ENCODE measurements at regions not wholly inside any gene's neighbourhood (a gene's known extent, or its start where the extent isn't known, plus 50 kb on each side); places are given as distances from the start of the nearest gene placed in this dataset.

DNA sequence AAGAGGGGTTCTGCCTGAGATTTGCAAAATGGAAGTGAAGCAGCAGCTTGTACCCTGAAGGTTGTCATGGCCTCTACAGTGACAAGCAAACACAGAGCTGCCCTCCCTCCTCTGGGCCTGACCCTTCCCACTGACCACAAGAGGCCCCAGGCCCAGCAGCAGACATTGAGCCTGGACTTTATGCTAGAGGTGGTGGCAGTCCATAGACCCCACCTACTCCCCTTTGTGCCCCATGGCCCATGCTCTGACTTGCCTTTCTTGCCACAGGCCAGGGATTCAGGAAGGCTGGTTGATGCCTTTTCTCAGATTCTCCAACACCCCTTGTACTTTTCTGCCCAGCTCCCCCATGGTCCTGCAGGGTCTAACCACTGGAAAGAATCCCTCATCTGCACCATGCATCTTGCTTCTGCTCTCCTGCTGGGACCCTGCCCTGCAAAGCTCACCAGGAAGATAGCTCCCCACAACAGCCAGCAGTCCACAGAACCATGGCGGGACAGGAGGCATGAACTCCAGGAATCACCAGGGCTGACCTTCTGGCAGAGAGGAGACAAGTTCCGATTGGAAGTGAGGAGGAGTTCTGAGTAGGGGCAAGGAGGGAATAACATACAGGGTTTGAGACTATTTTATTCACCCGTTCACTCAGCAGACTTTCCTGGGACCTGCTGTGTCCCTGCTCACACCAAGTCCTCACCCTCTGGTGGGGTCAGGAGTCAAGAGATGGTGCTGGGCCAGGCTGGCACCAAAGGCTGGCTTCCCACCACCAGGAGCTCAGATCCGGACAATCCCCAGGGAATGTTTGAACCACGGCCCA is 263.8 kb downstream of the SYK start:
- Histone ChIP-seq H3K36me3 (ENCODE audit: insufficient read depth, low read length) (no peaks in the 10 kb centered on the region), H3K9ac (ENCODE audit: insufficient read length) (no peak overlapping the region), H3K27ac (no peak overlapping the region), H3K9me3 (ENCODE audit: low read depth, low read length) (no peaks in the 10 kb centered on the region), H3K4me3 (no peak overlapping the region)
- TF ChIP-seq EZH2 (IDR thresholded peaks at IDR 0.05) (no peak), FOXP2 (optimal IDR thresholded peaks at IDR 0.05; ENCODE audit: control extremely low read depth, extremely low read length, insufficient read depth) (no peak)
- no peak for DNase-seq (ENCODE audit: low read depth, low spot score)

DNA sequence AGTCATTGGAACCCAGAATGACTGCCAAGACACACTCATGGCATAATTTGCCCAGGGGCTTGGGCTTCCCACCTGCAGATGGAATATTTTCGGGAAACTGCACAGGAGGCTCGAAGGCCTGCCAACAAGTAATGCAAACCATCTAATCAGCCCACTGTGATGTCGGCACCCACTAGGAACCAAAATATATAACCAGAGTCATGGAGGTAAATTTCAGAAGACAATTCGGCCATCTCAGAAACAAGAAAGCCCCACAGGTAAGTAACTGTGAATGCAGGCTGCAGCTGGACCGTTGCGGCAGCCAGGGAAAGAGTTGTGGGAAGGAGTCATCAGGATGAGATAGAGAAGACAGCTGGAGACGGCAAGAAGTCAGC is 264.4 kb downstream of the SYK start:
- no peaks in the 10 kb centered on the region for H3K9me3 ChIP-seq (ENCODE audit: low read depth, low read length)
- TF ChIP-seq FOXP2 (optimal IDR thresholded peaks at IDR 0.05; ENCODE audit: control extremely low read depth, extremely low read length, insufficient read depth) (no peak), EZH2 (IDR thresholded peaks at IDR 0.05) (no peak), POLR2AphosphoS5 (IDR thresholded peaks at IDR 0.05; ENCODE audit: borderline replicate concordance, low read depth, low read length) (no peak)
- H3K9ac ChIP-seq (ENCODE audit: insufficient read length): no peak overlapping the region
- H3K36me3 ChIP-seq (ENCODE audit: insufficient read depth, low read length): no peaks in the 10 kb centered on the region
- no peak overlapping the region for H3K4me3 ChIP-seq
- no peak for DNase-seq (ENCODE audit: low read depth, low spot score)
- no peak overlapping the region for H3K27ac ChIP-seq

DNA sequence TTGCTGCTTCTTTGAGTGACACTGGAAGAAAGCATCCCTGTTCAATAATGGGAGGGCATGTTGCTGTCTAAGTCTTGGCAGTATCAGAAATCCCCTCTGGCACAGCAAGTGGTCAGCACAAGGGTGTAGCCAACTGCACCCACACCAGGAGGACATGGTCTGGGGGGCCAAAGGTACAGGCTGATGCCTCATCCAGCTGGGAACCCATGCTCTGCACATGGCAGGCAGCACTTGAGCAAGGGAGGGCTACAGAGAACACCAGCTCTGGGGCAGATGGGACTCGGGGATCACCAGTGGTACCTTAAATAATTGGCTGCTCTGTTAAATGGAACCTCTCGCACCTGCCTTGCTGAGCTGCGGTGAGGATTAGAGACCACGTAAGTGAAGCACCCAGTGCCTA is 265.2 kb downstream of the SYK start:
- Histone ChIP-seq H3K36me3 (ENCODE audit: insufficient read depth, low read length) (no peaks in the 10 kb centered on the region), H3K9me3 (ENCODE audit: low read depth, low read length) (no peaks in the 10 kb centered on the region)

DNA sequence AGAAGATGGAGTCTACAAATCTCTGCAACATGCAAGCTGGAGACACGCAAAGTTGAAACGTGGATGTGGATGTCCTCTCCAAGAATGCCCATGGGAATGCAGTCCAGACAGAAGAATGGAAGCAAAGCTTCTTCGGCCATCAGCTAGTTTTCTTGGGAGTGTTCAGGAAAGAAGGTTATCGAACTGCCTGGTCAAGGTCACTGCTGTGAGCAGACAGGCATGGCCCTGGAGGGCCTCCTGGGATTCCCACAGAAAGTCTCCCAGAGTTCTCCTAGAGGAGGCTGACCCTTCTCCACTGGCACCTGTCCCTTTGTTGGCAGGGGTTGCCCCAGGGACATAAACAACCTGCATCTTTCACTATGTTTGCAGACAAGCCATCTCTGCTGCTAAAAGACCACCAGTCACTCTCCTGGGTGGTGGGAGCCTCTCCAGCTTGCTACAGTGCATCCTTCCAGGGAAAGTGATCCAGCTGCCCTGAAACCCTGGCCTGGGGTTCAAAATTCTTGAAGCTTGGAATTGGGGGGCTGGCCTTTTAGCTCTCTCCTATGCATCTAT is 265.8 kb downstream of the SYK start:
- no peak for DNase-seq (ENCODE audit: low read depth, low spot score)
- Histone ChIP-seq H3K27ac (no peak overlapping the region), H3K36me3 (ENCODE audit: insufficient read depth, low read length) (no peaks in the 10 kb centered on the region), H3K9me3 (ENCODE audit: low read depth, low read length) (no peaks in the 10 kb centered on the region), H3K9ac (ENCODE audit: insufficient read length) (no peak overlapping the region), H3K4me3 (no peak overlapping the region)
- TF ChIP-seq EZH2 (IDR thresholded peaks at IDR 0.05) (no peak), FOXP2 (optimal IDR thresholded peaks at IDR 0.05; ENCODE audit: control extremely low read depth, extremely low read length, insufficient read depth) (no peak)

More for the DNA sequence above, 265.2 kb downstream of the SYK start:
- Histone ChIP-seq H3K27ac (no peak overlapping the region), H3K4me3 (no peak overlapping the region), H3K9ac (ENCODE audit: insufficient read length) (no peak overlapping the region)
- no peak for DNase-seq (ENCODE audit: low read depth, low spot score)
- no peak for TF ChIP-seq POLR2AphosphoS5 (IDR thresholded peaks at IDR 0.05; ENCODE audit: borderline replicate concordance, low read depth, low read length)
- TF ChIP-seq EZH2 (IDR thresholded peaks at IDR 0.05): no peak
- TF ChIP-seq FOXP2 (optimal IDR thresholded peaks at IDR 0.05; ENCODE audit: control extremely low read depth, extremely low read length, insufficient read depth): no peak

DNA sequence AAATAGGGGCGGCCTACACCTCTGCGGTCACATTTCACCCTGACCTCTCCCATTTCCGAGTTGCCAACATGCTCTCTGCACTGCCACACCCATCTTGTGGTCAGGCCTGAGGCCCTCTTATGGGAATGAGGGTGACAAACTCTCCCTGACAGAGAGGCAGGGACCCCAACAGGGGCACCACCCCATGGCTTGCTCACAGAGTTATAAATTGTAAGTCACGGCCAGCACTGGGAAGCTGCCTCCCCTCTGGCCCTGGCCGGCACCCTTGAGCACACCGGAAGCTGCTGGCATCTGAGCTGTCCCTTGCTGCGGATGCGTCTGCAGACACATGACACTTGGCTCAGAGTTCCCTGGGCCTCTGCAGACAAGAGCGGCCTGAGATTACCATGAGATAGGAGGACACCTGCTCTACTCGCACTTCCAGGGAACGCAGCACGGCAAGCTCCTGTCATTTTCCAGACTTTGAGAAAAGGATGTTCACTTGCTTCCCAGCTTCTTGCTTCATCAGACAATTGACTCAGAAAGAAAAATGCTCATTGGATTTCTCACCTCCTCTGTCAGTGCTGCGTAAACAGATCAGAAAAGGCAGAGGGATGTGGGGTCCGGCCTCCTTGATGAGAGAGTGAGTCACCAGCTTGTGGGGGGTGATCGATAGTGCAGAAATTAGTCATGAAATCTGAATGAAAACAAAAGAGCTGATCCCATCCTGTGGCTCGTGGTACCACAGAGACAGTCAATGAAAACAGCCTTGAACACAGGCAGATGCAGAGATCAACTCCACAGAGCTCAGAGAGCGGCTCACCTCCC is 269.8 kb downstream of the SYK start:
- Histone ChIP-seq H3K27ac (no peak overlapping the region), H3K9me3 (ENCODE audit: low read depth, low read length) (no peaks in the 10 kb centered on the region), H3K4me3 (no peak overlapping the region), H3K9ac (ENCODE audit: insufficient read length) (no peak overlapping the region), H3K36me3 (ENCODE audit: insufficient read depth, low read length) (no peaks in the 10 kb centered on the region)
- no peak for DNase-seq (ENCODE audit: low read depth, low spot score)
- no peak for TF ChIP-seq EZH2 (IDR thresholded peaks at IDR 0.05)
- TF ChIP-seq POLR2AphosphoS5 (IDR thresholded peaks at IDR 0.05; ENCODE audit: borderline replicate concordance, low read depth, low read length): no peak
- TF ChIP-seq FOXP2 (optimal IDR thresholded peaks at IDR 0.05; ENCODE audit: control extremely low read depth, extremely low read length, insufficient read depth): no peak

- Histone ChIP-seq H3K4me3 (no peak overlapping the region), H3K9ac (ENCODE audit: insufficient read length) (no peak overlapping the region), H3K36me3 (ENCODE audit: insufficient read depth, low read length) (no peaks in the 10 kb centered on the region), H3K27ac (no peak overlapping the region), H3K9me3 (ENCODE audit: low read depth, low read length) (no peaks in the 10 kb centered on the region)
- TF ChIP-seq FOXP2 (optimal IDR thresholded peaks at IDR 0.05; ENCODE audit: control extremely low read depth, extremely low read length, insufficient read depth) (no peak), EZH2 (IDR thresholded peaks at IDR 0.05) (no peak), POLR2AphosphoS5 (IDR thresholded peaks at IDR 0.05; ENCODE audit: borderline replicate concordance, low read depth, low read length) (no peak)
- DNase-seq (ENCODE audit: low read depth, low spot score): no peak
These were observed 271.6 kb downstream of the SYK start for GRCh38 chr9:91073049-91073810.

- Histone ChIP-seq H3K9ac (ENCODE audit: insufficient read length) (no peak overlapping the region), H3K27ac (no peak overlapping the region), H3K4me3 (no peak overlapping the region), H3K9me3 (ENCODE audit: low read depth, low read length) (no peaks in the 10 kb centered on the region), H3K36me3 (ENCODE audit: insufficient read depth, low read length) (no peaks in the 10 kb centered on the region)
- DNase-seq (ENCODE audit: low read depth, low spot score): no peak
- TF ChIP-seq EZH2 (IDR thresholded peaks at IDR 0.05) (no peak), POLR2AphosphoS5 (IDR thresholded peaks at IDR 0.05; ENCODE audit: borderline replicate concordance, low read depth, low read length) (no peak), FOXP2 (optimal IDR thresholded peaks at IDR 0.05; ENCODE audit: control extremely low read depth, extremely low read length, insufficient read depth) (no peak)
These were observed 272.5 kb downstream of the SYK start for GRCh38 chr9:91073811-91074771.
